Dedifferentiated amniotic fluid mesenchymal stem cell (primary cell): ENCODE measurements at regions not wholly inside any gene's neighbourhood (a gene's known extent, or its start where the extent isn't known, plus 50 kb on each side); places are given as distances from the start of the nearest gene placed in this dataset.
"Not testable (repeated sequence)": the region's sequence is repeated elsewhere in the genome, so short reads cannot be mapped to it uniquely, and the experiment has no call there.

Source experiments
- DNase-seq: peaks from one replicate; pipeline ENCODE4 v3.0.0-alpha.2; 2016; ENCODE audit errors: extremely low spot score

- no peak for DNase-seq
Observed at GRCh38 chr5:44942524-44943001, 133.8 kb downstream of the MRPS30 start.

- no peak for DNase-seq
Observed at GRCh38 chr5:44943647-44944046, 134.9 kb downstream of the MRPS30 start.

- DNase-seq = no peak
Observed at GRCh38 chr5:44945743-44946142, 137.0 kb downstream of the MRPS30 start.

GRCh38 chr5:44949687-44950086, 140.9 kb downstream of the MRPS30 start:
- DNase-seq = no peak

GRCh38 chr5:44951371-44951770, 142.6 kb downstream of the MRPS30 start:
- no peak for DNase-seq

- DNase-seq = no peak
Observed at GRCh38 chr5:44952376-44952775, 143.6 kb downstream of the MRPS30 start.

GRCh38 chr5:44953078-44953477, 144.3 kb downstream of the MRPS30 start:
- DNase-seq = no peak

GRCh38 chr5:44958943-44959454, 150.3 kb downstream of the MRPS30 start:
- DNase-seq = not testable (repeated sequence)

GRCh38 chr5:44969825-44970224, 161.1 kb downstream of the MRPS30 start:
- no peak for DNase-seq

- not testable (repeated sequence) for DNase-seq
Observed at GRCh38 chr5:44970963-44971362, 162.2 kb downstream of the MRPS30 start.

GRCh38 chr5:44974813-44975212, 166.1 kb downstream of the MRPS30 start:
- no peak for DNase-seq

GRCh38 chr5:44981708-44982107, 173.0 kb downstream of the MRPS30 start:
- no peak for DNase-seq

GRCh38 chr5:44983006-44983405, 174.3 kb downstream of the MRPS30 start:
- DNase-seq = no peak

- no peak for DNase-seq
Observed at GRCh38 chr5:44987026-44987425, 178.3 kb downstream of the MRPS30 start.

- DNase-seq = no peak
Observed at GRCh38 chr5:44991693-44992092, 182.9 kb downstream of the MRPS30 start.

- DNase-seq = no peak
Observed at GRCh38 chr5:44993286-44993685, 184.5 kb downstream of the MRPS30 start.

GRCh38 chr5:44997506-44997905, 188.8 kb downstream of the MRPS30 start:
- no peak for DNase-seq

- DNase-seq = not testable (repeated sequence)
Observed at GRCh38 chr5:45007102-45007501, 198.4 kb downstream of the MRPS30 start.

GRCh38 chr5:45017568-45017967, 208.8 kb downstream of the MRPS30 start:
- no peak for DNase-seq

- no peak for DNase-seq
Observed at GRCh38 chr5:45029553-45029952, 220.8 kb downstream of the MRPS30 start.

- DNase-seq = no peak
Observed at GRCh38 chr5:45035991-45036390, 227.2 kb downstream of the MRPS30 start.

- DNase-seq = no peak
Observed at GRCh38 chr5:45037927-45038326, 229.2 kb downstream of the MRPS30 start.

- DNase-seq = peak; percentile 22
Observed at GRCh38 chr5:45038366-45038987, 229.7 kb downstream of the MRPS30 start.

- DNase-seq = no peak
Observed at GRCh38 chr5:45042283-45042682, 233.5 kb downstream of the MRPS30 start.
